ENCODE measurements at regions not wholly inside any gene's neighbourhood (a gene's known extent, or its start where the extent isn't known, plus 50 kb on each side); places are given as distances from the start of the nearest gene placed in this dataset.

GRCh38 chr3:117523418-117523817 lies 813.8 kb downstream of the TUSC7 start:
- no peak overlapping the region for H3K27ac Mint-ChIP-seq
- peaks cover 8% of the 10 kb centered on the region; the same call in 1 of the 2 replicates for H3K9me3 Mint-ChIP-seq
- H3K4me1 Mint-ChIP-seq (ENCODE audit: low read depth): no peaks in the 10 kb centered on the region
- no peak for DNase-seq
- TF ChIP-seq CTCF (IDR thresholded peaks at IDR 0.05): no peak
- H3K4me3 Mint-ChIP-seq: no peak overlapping the region
- no peaks in the 10 kb centered on the region for H3K27me3 Mint-ChIP-seq (ENCODE audit: insufficient read depth)
- no peaks in the 10 kb centered on the region for H3K36me3 Mint-ChIP-seq (ENCODE audit: low read depth)

- no peaks in the 10 kb centered on the region for H3K36me3 Mint-ChIP-seq (ENCODE audit: low read depth)
- peaks cover 8% of the 10 kb centered on the region; the same call in 1 of the 2 replicates for H3K9me3 Mint-ChIP-seq
- H3K27me3 Mint-ChIP-seq (ENCODE audit: insufficient read depth): no peaks in the 10 kb centered on the region
- no peaks in the 10 kb centered on the region for H3K4me1 Mint-ChIP-seq (ENCODE audit: low read depth)
- DNase-seq: no peak
- no peak overlapping the region for H3K4me3 Mint-ChIP-seq
- no peak overlapping the region for H3K27ac Mint-ChIP-seq
- TF ChIP-seq CTCF (IDR thresholded peaks at IDR 0.05): no peak
These were observed 815.3 kb downstream of the TUSC7 start for GRCh38 chr3:117524890-117525289.

- no peak overlapping the region for H3K4me3 Mint-ChIP-seq
- H3K36me3 Mint-ChIP-seq (ENCODE audit: low read depth): no peaks in the 10 kb centered on the region
- no peak overlapping the region for H3K27ac Mint-ChIP-seq
- peak; percentile 81 for TF ChIP-seq CTCF (IDR thresholded peaks at IDR 0.05)
- peaks cover 3% of the 10 kb centered on the region for H3K27me3 Mint-ChIP-seq (ENCODE audit: insufficient read depth)
- DNase-seq: peak; percentile 20
- no peaks in the 10 kb centered on the region for H3K4me1 Mint-ChIP-seq (ENCODE audit: low read depth)
- no peaks in the 10 kb centered on the region; the same call in 1 of the 2 replicates for H3K9me3 Mint-ChIP-seq
These were observed 817.0 kb downstream of the TUSC7 start for GRCh38 chr3:117526470-117527079.

- Mint-ChIP-seq H3K9me3 (no peaks in the 10 kb centered on the region; the same call in 1 of the 2 replicates), H3K4me1 (ENCODE audit: low read depth) (no peaks in the 10 kb centered on the region)
- TF ChIP-seq CTCF (IDR thresholded peaks at IDR 0.05): no peak
These were observed 817.8 kb downstream of the TUSC7 start for GRCh38 chr3:117527346-117527745.

GRCh38 chr3:117528688-117529087 lies 819.1 kb downstream of the TUSC7 start:
- Mint-ChIP-seq H3K27me3 (ENCODE audit: insufficient read depth) (peaks cover 3% of the 10 kb centered on the region), H3K36me3 (ENCODE audit: low read depth) (no peaks in the 10 kb centered on the region), H3K9me3 (no peaks in the 10 kb centered on the region), H3K4me3 (no peak overlapping the region), H3K4me1 (ENCODE audit: low read depth) (no peaks in the 10 kb centered on the region), H3K27ac (no peak overlapping the region)
- no peak for TF ChIP-seq CTCF (IDR thresholded peaks at IDR 0.05)
- no peak for DNase-seq

More at GRCh38 chr3:117527346-117527745, 817.8 kb downstream of the TUSC7 start:
- H3K27me3 Mint-ChIP-seq (ENCODE audit: insufficient read depth): peaks cover 3% of the 10 kb centered on the region
- no peaks in the 10 kb centered on the region for H3K36me3 Mint-ChIP-seq (ENCODE audit: low read depth)
- H3K4me3 Mint-ChIP-seq: no peak overlapping the region
- DNase-seq: no peak
- no peak overlapping the region for H3K27ac Mint-ChIP-seq
